ENCODE measurements at regions not wholly inside any gene's neighbourhood (a gene's known extent, or its start where the extent isn't known, plus 50 kb on each side); places are given as distances from the start of the nearest gene placed in this dataset.

DNA sequence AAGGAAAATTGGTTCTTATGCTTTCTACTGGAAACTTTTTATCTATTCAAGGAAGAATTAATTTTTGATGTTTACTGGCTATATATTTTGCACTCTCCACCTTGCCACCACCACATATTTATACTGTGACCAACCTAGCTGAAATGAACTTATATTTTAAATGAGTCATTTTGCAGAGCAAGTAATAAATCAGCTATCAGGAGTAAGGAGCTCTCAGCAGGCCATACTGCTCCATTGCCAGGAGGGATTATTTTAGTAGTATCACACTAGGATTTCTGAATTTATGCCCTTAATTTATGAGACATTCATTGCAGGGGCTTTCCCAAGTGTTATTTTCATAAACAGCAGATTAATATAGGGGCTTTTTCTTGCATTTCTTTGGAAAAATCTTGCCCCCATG, 125.8 kb upstream of the CYP1B1 start:
- Histone ChIP-seq H3K4me2 (ENCODE audit: insufficient read depth, low read length, poor library complexity, severe bottlenecking) (no peak overlapping the region), H2AFZ (ENCODE audit: low read length) (no peak overlapping the region), H3K27ac (replicated peaks; ENCODE audit: low read length) (no peak overlapping the region), H2BK120ac (ENCODE audit: low read depth, low read length) (no peak overlapping the region), H3K4me1 (ENCODE audit: control insufficient read depth in 2 of 2, insufficient read depth in 1 of 2, low read depth in 1 of 2, low read length in 2 of 2) (peaks cover 4 to 10% of the 10 kb centered on the region in 2 donors), H3K27me3 (ENCODE audit: control insufficient read depth in 3 of 3, insufficient read depth in 3 of 3, low read depth in 1 of 3, low read length in 3 of 3) (no peaks in the 10 kb centered on the region), H3K4me3 (ENCODE audit: low read length in 2 of 2) (no peak overlapping the region), H4K8ac (ENCODE audit: low read depth, low read length) (no peak overlapping the region), H3K14ac (ENCODE audit: low read length) (no peak overlapping the region), H3K79me1 (ENCODE audit: low read depth, low read length) (no peaks in the 10 kb centered on the region), H2BK5ac (ENCODE audit: low read length) (no peak overlapping the region), H3K18ac (ENCODE audit: low read length) (no peak overlapping the region), H2BK15ac (ENCODE audit: low read length) (no peak overlapping the region), H3K23ac (ENCODE audit: low read depth, low read length, poor library complexity) (no peak overlapping the region), H3K9me3 (replicated peaks in 1 of 2; ENCODE audit: control insufficient read depth in 2 of 2, insufficient read depth in 1 of 2, low read depth in 1 of 2, low read length in 2 of 2) (no peaks in the 10 kb centered on the region), H3K36me3 (replicated peaks in 1 of 2; ENCODE audit: control insufficient read depth in 2 of 2, insufficient read depth in 2 of 2, low read length in 2 of 2) (no peaks in the 10 kb centered on the region), H3K9ac (ENCODE audit: low read depth, low read length, poor library complexity) (no peak overlapping the region), H2BK12ac (ENCODE audit: low read length) (no peak overlapping the region), H4K91ac (ENCODE audit: low read depth, low read length, poor library complexity) (no peak overlapping the region), H2AK5ac (ENCODE audit: low read depth, low read length) (no peak overlapping the region), H3K4ac (ENCODE audit: low read length) (no peak overlapping the region)
- no peak for DNase-seq (ENCODE audit: low spot score)

DNA sequence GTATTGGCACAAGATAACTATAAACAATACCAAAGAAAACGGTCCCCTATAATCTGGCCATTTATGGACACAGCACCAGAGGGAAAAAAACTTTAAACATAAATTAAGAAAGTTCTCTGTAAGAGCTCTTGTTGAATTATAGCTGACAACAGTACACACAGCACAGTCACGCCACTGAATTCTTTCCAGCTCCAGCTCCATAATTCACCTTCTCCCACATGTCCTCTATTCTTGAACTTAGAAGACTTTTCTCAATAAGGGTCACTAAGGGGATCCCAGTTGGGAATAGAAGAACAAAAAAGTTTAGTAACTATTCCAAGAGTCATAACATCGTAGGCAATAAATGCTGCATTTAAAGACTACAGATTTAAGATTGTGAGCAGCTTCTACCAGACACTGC, 124.6 kb upstream of the CYP1B1 start:
- Histone ChIP-seq H2BK5ac (ENCODE audit: low read length) (no peak overlapping the region), H3K9ac (ENCODE audit: low read depth, low read length, poor library complexity) (no peak overlapping the region), H3K14ac (ENCODE audit: low read length) (no peak overlapping the region), H3K23ac (ENCODE audit: low read depth, low read length, poor library complexity) (no peak overlapping the region), H3K4me2 (ENCODE audit: insufficient read depth, low read length, poor library complexity, severe bottlenecking) (no peak overlapping the region), H3K4me1 (ENCODE audit: control insufficient read depth in 2 of 2, insufficient read depth in 1 of 2, low read depth in 1 of 2, low read length in 2 of 2) (peaks cover 4 to 10% of the 10 kb centered on the region in 2 donors), H2BK120ac (ENCODE audit: low read depth, low read length) (no peak overlapping the region), H3K4me3 (ENCODE audit: low read length in 2 of 2) (no peak overlapping the region), H3K18ac (ENCODE audit: low read length) (no peak overlapping the region), H4K91ac (ENCODE audit: low read depth, low read length, poor library complexity) (no peak overlapping the region), H3K79me1 (ENCODE audit: low read depth, low read length) (no peaks in the 10 kb centered on the region), H2BK15ac (ENCODE audit: low read length) (no peak overlapping the region), H2BK12ac (ENCODE audit: low read length) (no peak overlapping the region), H3K4ac (ENCODE audit: low read length) (no peak overlapping the region), H2AFZ (ENCODE audit: low read length) (no peak overlapping the region), H3K9me3 (replicated peaks in 1 of 2; ENCODE audit: control insufficient read depth in 2 of 2, insufficient read depth in 1 of 2, low read depth in 1 of 2, low read length in 2 of 2) (no peaks in the 10 kb centered on the region), H3K27me3 (ENCODE audit: control insufficient read depth in 3 of 3, insufficient read depth in 3 of 3, low read depth in 1 of 3, low read length in 3 of 3) (no peaks in the 10 kb centered on the region), H3K27ac (replicated peaks; ENCODE audit: low read length) (no peak overlapping the region), H3K36me3 (replicated peaks in 1 of 2; ENCODE audit: control insufficient read depth in 2 of 2, insufficient read depth in 2 of 2, low read length in 2 of 2) (no peaks in the 10 kb centered on the region), H2AK5ac (ENCODE audit: low read depth, low read length) (no peak overlapping the region), H4K8ac (ENCODE audit: low read depth, low read length) (no peak overlapping the region)
- no peak for DNase-seq (ENCODE audit: low spot score)
- WGBS, 2 donors (ENCODE audit: extremely low coverage in 2 of 2, insufficient read length in 2 of 2, insufficient replicate concordance in 1 of 2), result no CpG with 5 or more reads among the region's 3 CpGs

DNA sequence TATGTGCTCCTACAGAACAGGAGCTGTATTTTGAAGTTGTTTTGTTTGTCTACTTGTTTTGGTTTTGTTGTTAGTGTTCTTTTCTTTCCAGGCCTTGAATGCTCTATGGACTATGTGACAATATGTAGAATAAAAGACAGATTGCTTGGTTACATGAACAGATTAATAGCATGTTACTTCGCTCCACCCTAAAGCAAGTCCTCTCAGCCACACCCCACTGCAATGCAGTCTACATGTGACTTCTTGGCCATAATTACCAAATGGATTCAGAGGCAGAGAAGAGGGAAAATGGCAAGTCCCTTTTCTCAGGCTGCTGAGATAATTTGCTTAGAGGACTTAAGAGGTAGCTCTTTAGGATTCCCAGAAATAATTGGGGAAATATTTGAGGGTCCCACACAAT, 123.2 kb upstream of the CYP1B1 start:
- Histone ChIP-seq H3K4ac (ENCODE audit: low read length) (no peak overlapping the region), H3K23ac (ENCODE audit: low read depth, low read length, poor library complexity) (no peak overlapping the region), H4K8ac (ENCODE audit: low read depth, low read length) (no peak overlapping the region), H3K4me1 (ENCODE audit: control insufficient read depth in 2 of 2, insufficient read depth in 1 of 2, low read depth in 1 of 2, low read length in 2 of 2) (peaks cover 4 to 10% of the 10 kb centered on the region in 2 donors), H3K9me3 (replicated peaks in 1 of 2; ENCODE audit: control insufficient read depth in 2 of 2, insufficient read depth in 1 of 2, low read depth in 1 of 2, low read length in 2 of 2) (no peaks in the 10 kb centered on the region), H2AK5ac (ENCODE audit: low read depth, low read length) (no peak overlapping the region), H2BK15ac (ENCODE audit: low read length) (no peak overlapping the region), H3K79me1 (ENCODE audit: low read depth, low read length) (no peaks in the 10 kb centered on the region), H3K14ac (ENCODE audit: low read length) (no peak overlapping the region), H3K4me2 (ENCODE audit: insufficient read depth, low read length, poor library complexity, severe bottlenecking) (no peak overlapping the region), H3K9ac (ENCODE audit: low read depth, low read length, poor library complexity) (no peak overlapping the region), H2BK5ac (ENCODE audit: low read length) (no peak overlapping the region), H2BK120ac (ENCODE audit: low read depth, low read length) (no peak overlapping the region), H4K91ac (ENCODE audit: low read depth, low read length, poor library complexity) (no peak overlapping the region), H3K4me3 (ENCODE audit: low read length in 2 of 2) (no peak overlapping the region), H3K27ac (replicated peaks; ENCODE audit: low read length) (no peak overlapping the region), H3K27me3 (ENCODE audit: control insufficient read depth in 3 of 3, insufficient read depth in 3 of 3, low read depth in 1 of 3, low read length in 3 of 3) (no peaks in the 10 kb centered on the region), H3K36me3 (replicated peaks in 1 of 2; ENCODE audit: control insufficient read depth in 2 of 2, insufficient read depth in 2 of 2, low read length in 2 of 2) (no peaks in the 10 kb centered on the region), H3K18ac (ENCODE audit: low read length) (no peak overlapping the region), H2AFZ (ENCODE audit: low read length) (no peak overlapping the region), H2BK12ac (ENCODE audit: low read length) (no peak overlapping the region)
- DNase-seq (ENCODE audit: low spot score), result no peak
- WGBS, 2 donors (ENCODE audit: extremely low coverage in 2 of 2, insufficient read length in 2 of 2, insufficient replicate concordance in 1 of 2), result no CpG with 5 or more reads among the region's 1 CpG

DNA sequence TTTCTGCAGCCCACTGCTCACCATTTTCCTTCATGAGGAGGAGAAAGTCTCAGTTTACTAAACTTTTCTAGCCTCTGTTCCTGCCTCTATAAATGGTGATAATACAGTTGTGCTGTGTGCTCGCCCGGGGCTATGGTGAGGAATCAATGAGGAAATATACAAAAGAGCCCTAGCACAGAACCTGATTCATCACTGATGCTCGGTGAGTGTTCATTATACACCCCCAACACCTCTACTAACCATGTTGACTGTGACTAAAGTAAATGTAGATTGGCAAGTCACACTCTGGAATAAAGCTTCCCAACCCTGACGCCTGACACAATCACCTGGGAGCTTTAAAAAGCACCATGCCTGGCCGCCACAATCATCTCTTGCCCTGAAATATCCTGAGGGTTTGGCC, 118.8 kb upstream of the CYP1B1 start:
- no peak overlapping the region for H3K4ac ChIP-seq (ENCODE audit: low read length)
- no peaks in the 10 kb centered on the region for H3K79me1 ChIP-seq (ENCODE audit: low read depth, low read length)
- H3K18ac ChIP-seq (ENCODE audit: low read length), result no peak overlapping the region
- no peak overlapping the region for H2AK5ac ChIP-seq (ENCODE audit: low read depth, low read length)
- H3K27ac ChIP-seq (replicated peaks; ENCODE audit: low read length), result no peak overlapping the region
- H3K23ac ChIP-seq (ENCODE audit: low read depth, low read length, poor library complexity), result no peak overlapping the region
- no peak overlapping the region for H4K91ac ChIP-seq (ENCODE audit: low read depth, low read length, poor library complexity)
- no peak overlapping the region for H3K4me3 ChIP-seq (ENCODE audit: low read length in 2 of 2)
- H3K36me3 ChIP-seq (replicated peaks in 1 of 2; ENCODE audit: control insufficient read depth in 2 of 2, insufficient read depth in 2 of 2, low read length in 2 of 2), result no peaks in the 10 kb centered on the region
- H2AFZ ChIP-seq (ENCODE audit: low read length), result no peak overlapping the region
- WGBS, 2 donors (ENCODE audit: extremely low coverage in 2 of 2, insufficient read length in 2 of 2, insufficient replicate concordance in 1 of 2), result no CpG with 5 or more reads among the region's 5 CpGs
- no peak overlapping the region for H3K4me2 ChIP-seq (ENCODE audit: insufficient read depth, low read length, poor library complexity, severe bottlenecking)
- no peaks in the 10 kb centered on the region for H3K4me1 ChIP-seq (ENCODE audit: control insufficient read depth in 2 of 2, insufficient read depth in 1 of 2, low read depth in 1 of 2, low read length in 2 of 2)
- no peak overlapping the region for H2BK15ac ChIP-seq (ENCODE audit: low read length)
- H3K14ac ChIP-seq (ENCODE audit: low read length), result no peak overlapping the region
- H2BK120ac ChIP-seq (ENCODE audit: low read depth, low read length), result no peak overlapping the region
- no peaks in the 10 kb centered on the region for H3K9me3 ChIP-seq (replicated peaks in 1 of 2; ENCODE audit: control insufficient read depth in 2 of 2, insufficient read depth in 1 of 2, low read depth in 1 of 2, low read length in 2 of 2)
- DNase-seq (ENCODE audit: low spot score), result no peak
- H3K27me3 ChIP-seq (ENCODE audit: control insufficient read depth in 3 of 3, insufficient read depth in 3 of 3, low read depth in 1 of 3, low read length in 3 of 3), result no peaks in the 10 kb centered on the region
- H3K9ac ChIP-seq (ENCODE audit: low read depth, low read length, poor library complexity), result no peak overlapping the region
- no peak overlapping the region for H4K8ac ChIP-seq (ENCODE audit: low read depth, low read length)
- no peak overlapping the region for H2BK12ac ChIP-seq (ENCODE audit: low read length)
- H2BK5ac ChIP-seq (ENCODE audit: low read length), result no peak overlapping the region

All from neuronal stem cell (in vitro differentiated cells).